ENCODE measurements at regions not wholly inside any gene's neighbourhood (a gene's known extent, or its start where the extent isn't known, plus 50 kb on each side); places are given as distances from the start of the nearest gene placed in this dataset.
"Not testable (repeated sequence)": the region's sequence is repeated elsewhere in the genome, so short reads cannot be mapped to it uniquely, and the experiment has no call there.

DNA sequence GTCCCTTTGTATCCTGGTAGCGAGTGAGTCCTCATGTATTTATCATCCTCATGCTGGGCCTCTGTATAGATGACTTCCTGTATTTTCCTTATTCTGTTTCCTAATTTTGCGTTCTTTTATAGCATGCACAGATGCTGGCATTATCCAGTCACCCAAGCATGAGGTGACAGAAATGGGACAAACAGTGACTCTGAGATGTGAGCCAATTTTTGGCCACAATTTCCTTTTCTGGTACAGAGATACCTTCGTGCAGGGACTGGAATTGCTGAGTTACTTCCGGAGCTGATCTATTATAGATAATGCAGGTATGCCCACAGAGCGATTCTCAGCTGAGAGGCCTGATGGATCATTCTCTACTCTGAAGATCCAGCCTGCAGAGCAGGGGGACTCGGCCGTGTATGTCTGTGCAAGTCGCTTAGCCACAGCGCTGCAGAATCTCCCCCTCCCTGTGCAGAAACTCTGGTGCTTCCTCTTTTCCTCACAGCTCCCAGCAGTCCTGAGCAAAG, 183.1 kb upstream of the PRSS58 start:
- POLR2A ChIA-PET, result no interaction called here
- Mint-ChIP-seq H3K9me3 (no peaks in the 10 kb centered on the region), H3K4me3 (no peak overlapping the region), H3K27me3 (peaks cover 4% of the 10 kb centered on the region), H3K27ac (no peak overlapping the region), H3K4me1 (peaks cover 53% of the 10 kb centered on the region), H3K36me3 (ENCODE audit: low read depth) (no peaks in the 10 kb centered on the region)
- CTCF ChIA-PET, result interaction anchor here (1.5 to 2.9 kb wide), 3 partner anchors 9 to 22 kb away, joined by 3 to 7 read pairs (median 6); no protein-coding TSS in a partner anchor
- peak; percentile 26 for DNase-seq

DNA sequence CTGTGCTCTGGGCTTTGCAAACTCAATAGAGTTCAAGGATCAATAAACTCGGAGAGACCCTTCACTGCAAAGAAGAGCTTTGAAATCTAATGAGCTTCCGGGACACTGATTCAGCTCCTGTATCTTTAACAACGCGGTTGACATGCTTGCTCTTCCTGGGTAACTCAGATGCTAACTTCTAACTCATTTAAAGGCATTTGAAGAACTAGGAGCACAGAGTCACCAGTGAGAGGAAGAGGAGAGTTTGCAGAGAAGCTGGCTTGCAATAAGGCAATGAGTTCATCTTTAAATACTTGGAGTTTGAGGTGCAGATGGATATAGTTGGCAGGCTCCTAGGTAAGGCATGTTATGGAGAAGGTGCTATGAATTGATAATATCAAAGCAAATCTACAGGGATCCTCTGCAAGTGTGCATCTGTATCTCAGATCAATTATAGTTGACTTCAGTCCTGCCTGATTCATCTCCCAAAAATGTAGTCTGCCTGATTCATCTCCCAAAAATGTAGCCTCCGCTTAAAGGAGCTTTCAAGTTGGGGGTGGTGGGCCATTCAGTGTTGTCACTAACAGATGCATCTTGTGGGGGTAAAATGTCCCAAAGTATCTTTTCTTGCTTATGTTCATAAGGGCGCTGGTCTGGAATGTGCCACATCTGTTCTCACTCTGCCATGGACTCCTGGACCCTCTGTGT, 182.5 kb upstream of the PRSS58 start:
- ChIA-PET CTCF (interaction anchor here (1.0 to 2.9 kb wide), 4 partner anchors 9 to 24 kb away, joined by 3 to 7 read pairs (median 5); no protein-coding TSS in a partner anchor), POLR2A (interaction anchor here (0.6 kb wide), 1 partner anchor 15 kb away, joined by 3 read pairs; no protein-coding TSS in a partner anchor)
- Mint-ChIP-seq H3K4me1 (peaks cover 58% of the 10 kb centered on the region), H3K9me3 (no peaks in the 10 kb centered on the region), H3K36me3 (ENCODE audit: low read depth) (no peaks in the 10 kb centered on the region), H3K27ac (no peak overlapping the region), H3K4me3 (no peak overlapping the region), H3K27me3 (peaks cover 4% of the 10 kb centered on the region)
- no peak for DNase-seq

GRCh38 chr7:142439739-142440138, 181.9 kb upstream of the PRSS58 start:
- ChIA-PET CTCF (interaction anchor here (1.0 to 2.9 kb wide), 2 partner anchors 23 to 24 kb away, joined by 4 to 7 read pairs; no protein-coding TSS in a partner anchor), POLR2A (interaction anchor here (0.6 kb wide), 1 partner anchor 14 kb away, joined by 3 read pairs; no protein-coding TSS in a partner anchor)
- no peak for DNase-seq
- H3K4me1 Mint-ChIP-seq, result peaks cover 57% of the 10 kb centered on the region
- H3K9me3 Mint-ChIP-seq, result no peaks in the 10 kb centered on the region
- no peak overlapping the region for H3K27ac Mint-ChIP-seq
- no peaks in the 10 kb centered on the region for H3K36me3 Mint-ChIP-seq (ENCODE audit: low read depth)
- no peaks in the 10 kb centered on the region for H3K27me3 Mint-ChIP-seq
- H3K4me3 Mint-ChIP-seq, result no peak overlapping the region

DNA sequence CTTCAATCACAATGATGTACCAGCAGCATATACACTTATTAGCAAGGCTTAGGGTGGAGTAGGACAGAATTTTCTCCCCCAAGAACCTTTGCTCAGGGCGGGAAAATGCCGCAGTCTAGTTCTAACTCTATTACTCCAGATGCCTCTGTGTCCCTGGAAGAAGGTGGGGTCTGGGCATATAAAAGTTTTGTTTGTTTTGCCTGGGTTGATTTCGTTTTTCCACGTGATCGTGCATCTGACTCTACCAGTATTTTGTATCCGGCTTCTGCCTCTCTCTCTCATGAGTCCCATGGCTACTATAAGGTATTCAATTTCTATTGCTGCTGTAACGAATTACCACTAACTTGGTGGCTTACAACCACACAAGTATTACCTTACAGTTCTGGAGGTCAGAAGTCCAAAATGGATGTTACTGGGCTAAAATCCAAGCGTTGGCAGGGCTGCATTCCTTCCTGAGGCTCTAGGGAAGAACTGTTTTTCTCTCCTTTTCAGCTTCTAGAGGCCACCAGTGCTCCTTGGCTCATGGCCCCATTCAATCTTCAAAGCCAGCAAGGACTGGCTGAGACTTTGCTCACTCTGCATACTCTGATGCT, 181.2 kb upstream of the PRSS58 start:
- no peak overlapping the region for H3K4me3 Mint-ChIP-seq
- no peaks in the 10 kb centered on the region for H3K9me3 Mint-ChIP-seq
- no peaks in the 10 kb centered on the region for H3K36me3 Mint-ChIP-seq (ENCODE audit: low read depth)
- no peaks in the 10 kb centered on the region for H3K27me3 Mint-ChIP-seq
- peaks cover 60% of the 10 kb centered on the region for H3K4me1 Mint-ChIP-seq
- no peak overlapping the region for H3K27ac Mint-ChIP-seq
- no peak for DNase-seq
- CTCF ChIA-PET, result interaction anchor here (0.7 to 2.9 kb wide), 6 partner anchors 19 to 80 kb away, joined by 3 to 7 read pairs (median 3); no protein-coding TSS in a partner anchor
- POLR2A ChIA-PET, result no interaction called here

DNA sequence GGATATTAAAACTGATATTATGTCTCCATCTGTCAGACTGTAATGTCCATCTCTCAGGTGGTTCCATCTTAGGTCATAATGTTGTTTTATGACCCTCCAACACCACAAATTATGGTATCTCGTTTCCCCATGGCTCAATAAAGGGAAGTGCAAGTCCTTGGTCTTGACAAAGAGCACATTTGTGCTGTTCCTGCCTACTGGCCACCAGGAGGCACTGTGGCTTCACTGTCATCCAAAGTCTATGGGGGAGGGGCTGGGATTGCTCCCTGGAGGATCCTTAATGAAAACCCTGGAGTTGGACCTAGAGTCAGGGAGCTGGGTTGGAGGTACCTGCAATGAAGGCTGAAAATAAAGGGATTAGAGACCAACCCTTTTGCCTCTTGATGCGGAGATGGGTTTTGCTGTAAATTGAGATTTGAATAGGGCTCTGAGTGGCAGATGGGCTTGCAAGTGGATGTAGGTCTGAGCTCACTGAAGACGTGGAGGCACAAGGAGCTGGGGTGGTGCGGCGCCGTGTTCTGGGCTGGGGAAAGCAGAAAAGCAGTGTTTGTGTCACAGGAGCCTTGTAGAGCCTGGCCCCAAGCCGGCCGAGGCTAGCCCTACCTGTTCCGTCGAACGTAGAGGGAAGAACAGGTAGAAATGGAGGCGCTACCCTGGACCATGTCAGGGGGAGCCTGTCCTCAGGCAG, 180.5 kb upstream of the PRSS58 start:
- Mint-ChIP-seq H3K36me3 (ENCODE audit: low read depth) (no peaks in the 10 kb centered on the region), H3K4me3 (no peak overlapping the region), H3K27me3 (no peaks in the 10 kb centered on the region), H3K4me1 (peaks cover 58% of the 10 kb centered on the region), H3K9me3 (no peaks in the 10 kb centered on the region), H3K27ac (no peak overlapping the region)
- POLR2A ChIA-PET, result no interaction called here
- DNase-seq, result peak; percentile 34
- CTCF ChIA-PET, result interaction anchor here (0.7 to 1.2 kb wide), 5 partner anchors 18 to 81 kb away, joined by 3 read pairs; no protein-coding TSS in a partner anchor

GRCh38 chr7:142437741-142438140, 179.9 kb upstream of the PRSS58 start:
- DNase-seq, result no peak
- Mint-ChIP-seq H3K36me3 (ENCODE audit: low read depth) (no peaks in the 10 kb centered on the region), H3K4me1 (peaks cover 54% of the 10 kb centered on the region), H3K9me3 (no peaks in the 10 kb centered on the region), H3K4me3 (no peak overlapping the region), H3K27ac (no peak overlapping the region), H3K27me3 (no peaks in the 10 kb centered on the region)
- ChIA-PET POLR2A (no interaction called here), CTCF (interaction anchor here (1.2 kb wide), 1 partner anchor 41 kb away, joined by 3 read pairs; no protein-coding TSS in a partner anchor)

DNA sequence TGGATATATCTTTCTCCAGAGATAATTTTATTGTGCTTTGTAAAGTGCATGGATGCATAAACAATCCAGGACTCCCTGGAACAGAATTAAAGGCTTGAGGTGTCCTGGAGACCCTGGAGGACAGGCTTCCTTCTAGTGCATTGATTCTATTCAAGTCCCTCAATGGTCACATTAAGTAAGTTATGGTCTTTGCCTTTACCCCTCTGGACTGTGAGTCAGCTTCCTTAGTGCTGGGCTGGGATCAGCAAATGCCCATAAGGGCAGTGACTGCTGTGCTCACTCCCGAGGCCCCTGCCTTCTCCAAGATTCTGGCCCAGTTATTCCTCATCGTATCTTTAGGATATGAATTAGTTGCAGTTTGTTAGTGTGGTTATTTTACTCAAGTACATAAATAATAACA, 178.7 kb upstream of the PRSS58 start:
- Mint-ChIP-seq H3K36me3 (ENCODE audit: low read depth) (no peaks in the 10 kb centered on the region), H3K27me3 (no peaks in the 10 kb centered on the region), H3K9me3 (no peaks in the 10 kb centered on the region), H3K27ac (no peak overlapping the region), H3K4me3 (no peak overlapping the region), H3K4me1 (peaks cover 48% of the 10 kb centered on the region)
- POLR2A ChIA-PET, result no interaction called here
- CTCF ChIA-PET, result no interaction called here
- DNase-seq, result no peak

DNA sequence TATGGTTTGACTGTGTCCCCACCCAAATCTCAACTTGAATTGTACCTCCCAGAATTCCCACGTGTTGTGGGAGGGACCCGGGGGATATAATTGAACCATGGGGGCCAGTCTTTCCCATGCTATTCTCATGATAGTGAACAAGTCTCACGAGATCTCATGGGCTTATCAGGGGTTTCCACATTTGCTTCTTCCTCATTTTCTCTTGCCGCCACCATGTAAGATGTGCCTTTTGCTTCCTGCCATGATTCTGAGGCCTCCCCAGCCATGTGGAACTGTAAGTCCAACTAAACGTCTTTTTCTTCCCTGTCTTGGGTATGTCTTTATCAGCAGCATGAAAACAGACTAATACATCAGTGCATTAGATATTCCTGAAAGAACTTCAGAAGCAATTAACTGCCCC, 177.7 kb upstream of the PRSS58 start:
- H3K4me3 Mint-ChIP-seq, POLR2A ChIA-PET: not testable (repeated sequence)
- peak overlapping the region; percentile 67 for H3K27ac Mint-ChIP-seq

GRCh38 chr7:142434666-142435167, 176.9 kb upstream of the PRSS58 start:
- peak overlapping the region; percentile 66 for H3K4me3 Mint-ChIP-seq
- no peaks in the 10 kb centered on the region for H3K36me3 Mint-ChIP-seq (ENCODE audit: low read depth)
- no peaks in the 10 kb centered on the region for H3K9me3 Mint-ChIP-seq
- peaks cover 36% of the 10 kb centered on the region for H3K4me1 Mint-ChIP-seq
- POLR2A ChIA-PET, result no interaction called here
- CTCF ChIA-PET, result interaction anchor here (0.7 to 2.3 kb wide), 7 partner anchors 8 to 376 kb away, joined by 3 to 12 read pairs (median 3); no protein-coding TSS in a partner anchor
- peaks cover 2% of the 10 kb centered on the region for H3K27me3 Mint-ChIP-seq
- DNase-seq, result no peak
- H3K27ac Mint-ChIP-seq, result peak overlapping the region; percentile 87

More for the DNA sequence above, 177.7 kb upstream of the PRSS58 start:
- CTCF ChIA-PET, result interaction anchor here (0.7 to 1.3 kb wide), 4 partner anchors 8 to 50 kb away, joined by 3 read pairs; no protein-coding TSS in a partner anchor
- not testable (repeated sequence) for H3K27me3 Mint-ChIP-seq; DNase-seq; H3K9me3 Mint-ChIP-seq; H3K36me3 Mint-ChIP-seq (ENCODE audit: low read depth)
- H3K4me1 Mint-ChIP-seq, result peaks cover 38% of the 10 kb centered on the region

DNA sequence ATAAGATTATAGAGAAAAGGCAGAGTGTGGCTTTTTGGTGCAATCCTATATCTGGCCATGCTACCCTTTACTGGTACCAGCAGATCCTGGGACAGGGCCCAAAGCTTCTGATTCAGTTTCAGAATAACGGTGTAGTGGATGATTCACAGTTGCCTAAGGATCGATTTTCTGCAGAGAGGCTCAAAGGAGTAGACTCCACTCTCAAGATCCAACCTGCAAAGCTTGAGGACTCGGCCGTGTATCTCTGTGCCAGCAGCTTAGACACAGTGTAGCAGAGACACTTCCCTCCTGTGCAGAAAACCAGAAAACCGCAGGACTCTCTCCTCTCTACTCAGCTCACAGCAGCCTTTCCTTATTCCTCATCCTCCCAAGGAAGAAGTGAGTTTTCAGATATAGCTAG, 176.3 kb upstream of the PRSS58 start:
- H3K27me3 Mint-ChIP-seq; H3K36me3 Mint-ChIP-seq (ENCODE audit: low read depth); DNase-seq; POLR2A ChIA-PET; H3K9me3 Mint-ChIP-seq: not testable (repeated sequence)
- H3K4me1 Mint-ChIP-seq, result peaks cover 34% of the 10 kb centered on the region
- CTCF ChIA-PET, result interaction anchor here (1.0 to 2.3 kb wide), 3 partner anchors 10 to 377 kb away, joined by 3 to 12 read pairs (median 6); no protein-coding TSS in a partner anchor
- peak overlapping the region; percentile 87 for H3K27ac Mint-ChIP-seq
- H3K4me3 Mint-ChIP-seq, result peak overlapping the region; percentile 66

DNA sequence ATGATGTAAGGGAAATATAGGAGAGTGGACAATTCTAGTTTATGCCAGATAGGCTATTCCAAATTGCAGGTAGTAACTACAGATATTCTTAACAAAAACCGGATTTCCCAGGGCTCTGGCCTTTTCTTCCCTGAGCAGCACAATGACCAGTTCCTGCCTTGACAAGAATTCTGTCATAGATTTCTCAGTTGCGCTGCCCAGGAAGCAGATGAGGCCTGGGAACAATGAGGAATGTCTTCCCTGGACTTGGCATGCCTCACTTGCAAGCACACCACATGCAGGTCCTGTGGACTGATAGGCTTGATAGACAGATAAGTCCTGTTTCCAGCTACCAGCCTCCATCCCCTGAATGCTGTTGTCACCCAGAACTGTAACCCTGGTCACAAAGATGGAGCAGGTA, 174.5 kb upstream of the PRSS58 start:
- no peak for DNase-seq
- H3K4me3 Mint-ChIP-seq, result no peak overlapping the region
- no peaks in the 10 kb centered on the region for H3K36me3 Mint-ChIP-seq (ENCODE audit: low read depth)
- no peak overlapping the region for H3K27ac Mint-ChIP-seq
- no peaks in the 10 kb centered on the region for H3K9me3 Mint-ChIP-seq
- H3K4me1 Mint-ChIP-seq, result peaks cover 31% of the 10 kb centered on the region
- POLR2A ChIA-PET, result no interaction called here
- H3K27me3 Mint-ChIP-seq, result peaks cover 3% of the 10 kb centered on the region
- CTCF ChIA-PET, result no interaction called here

- CTCF ChIA-PET, result no interaction called here
- H3K27ac Mint-ChIP-seq, result no peak overlapping the region
- no peak for DNase-seq
- peaks cover 31% of the 10 kb centered on the region for H3K4me1 Mint-ChIP-seq
- POLR2A ChIA-PET, result no interaction called here
- no peak overlapping the region for H3K4me3 Mint-ChIP-seq
- no peaks in the 10 kb centered on the region for H3K36me3 Mint-ChIP-seq (ENCODE audit: low read depth)
- H3K27me3 Mint-ChIP-seq, result peaks cover 3% of the 10 kb centered on the region
- H3K9me3 Mint-ChIP-seq, result no peaks in the 10 kb centered on the region
These were observed 173.6 kb upstream of the PRSS58 start for GRCh38 chr7:142431491-142431890.
